Activated CD4-positive, CD25-positive, alpha-beta regulatory T cell treated with anti-CD3 and anti-CD28 coated beads, Interleukin-2, amount 50 U/mL, for 72 hours (primary cell): ENCODE measurements at regions not wholly inside any gene's neighbourhood (a gene's known extent, or its start where the extent isn't known, plus 50 kb on each side); places are given as distances from the start of the nearest gene placed in this dataset.
"Not testable (repeated sequence)": the region's sequence is repeated elsewhere in the genome, so short reads cannot be mapped to it uniquely, and the experiment has no call there.

ENCODE experiments used
- DNase-seq: peaks from one replicate; pipeline ENCODE4 v3.0.0; 2021

GRCh38 chr1:173300061-173301044, 93.2 kb upstream of the TNFSF4 start:
- DNase-seq, result no peak

GRCh38 chr1:173301507-173301906, 94.4 kb upstream of the TNFSF4 start:
- no peak for DNase-seq

- DNase-seq, result no peak
Measured at GRCh38 chr1:173302366-173302765, 95.2 kb upstream of the TNFSF4 start.

- DNase-seq, result no peak
Measured at GRCh38 chr1:173302890-173303829, 96.0 kb upstream of the TNFSF4 start.

GRCh38 chr1:173303984-173304383, 96.9 kb upstream of the TNFSF4 start:
- DNase-seq, result no peak

- DNase-seq, result no peak
Measured at GRCh38 chr1:173304529-173305227, 97.5 kb upstream of the TNFSF4 start.

- no peak for DNase-seq
Measured at GRCh38 chr1:173307845-173308244, 100.7 kb upstream of the TNFSF4 start.

- DNase-seq, result no peak
Measured at GRCh38 chr1:173314656-173315055, 107.5 kb upstream of the TNFSF4 start.

- DNase-seq, result no peak
Measured at GRCh38 chr1:173315296-173315695, 108.2 kb upstream of the TNFSF4 start.

GRCh38 chr1:173318788-173319187, 111.7 kb upstream of the TNFSF4 start:
- no peak for DNase-seq

GRCh38 chr1:173324352-173324751, 117.2 kb upstream of the TNFSF4 start:
- DNase-seq, result not testable (repeated sequence)

- DNase-seq, result not testable (repeated sequence)
Measured at GRCh38 chr1:173327987-173328386, 120.9 kb upstream of the TNFSF4 start.

- no peak for DNase-seq
Measured at GRCh38 chr1:173328961-173329360, 121.8 kb upstream of the TNFSF4 start.

- DNase-seq, result no peak
Measured at GRCh38 chr1:173329726-173330125, 122.6 kb upstream of the TNFSF4 start.

GRCh38 chr1:173330149-173330951, 123.2 kb upstream of the TNFSF4 start:
- no peak for DNase-seq

- DNase-seq, result not testable (repeated sequence)
Measured at GRCh38 chr1:173330952-173331548, 123.9 kb upstream of the TNFSF4 start.

GRCh38 chr1:173332026-173332425, 124.9 kb upstream of the TNFSF4 start:
- DNase-seq, result no peak

- DNase-seq, result no peak
Measured at GRCh38 chr1:173333581-173333980, 126.5 kb upstream of the TNFSF4 start.

GRCh38 chr1:173337126-173337525, 130.0 kb upstream of the TNFSF4 start:
- DNase-seq, result no peak

GRCh38 chr1:173341307-173341706, 134.2 kb upstream of the TNFSF4 start:
- no peak for DNase-seq

GRCh38 chr1:173341971-173342370, 134.8 kb upstream of the TNFSF4 start:
- no peak for DNase-seq

- DNase-seq, result no peak
Measured at GRCh38 chr1:173342736-173343135, 134.4 kb upstream of the PRDX6 start.
